A204.1 (cell line): ENCODE measurements at regions not wholly inside any gene's neighbourhood (a gene's known extent, or its start where the extent isn't known, plus 50 kb on each side); places are given as distances from the start of the nearest gene placed in this dataset.

Experiments
- FAIRE-seq: peaks from 2 replicates; lab custom pipeline; 2012; peaks lifted over from hg19 to GRCh38; lab: Jason Lieb, UNC

GRCh38 chr7:156448918-156449317 lies 191.7 kb upstream of the RNF32 start:
- FAIRE-seq: no peak

- no peak for FAIRE-seq
Measured at GRCh38 chr7:156446990-156447389, 193.6 kb upstream of the RNF32 start.

GRCh38 chr7:156445997-156446761 lies 194.4 kb upstream of the RNF32 start:
- FAIRE-seq: no peak

- FAIRE-seq: no peak
Measured at GRCh38 chr7:156442516-156442915, 198.1 kb upstream of the RNF32 start.

GRCh38 chr7:156440456-156440855 lies 200.1 kb upstream of the RNF32 start:
- no peak for FAIRE-seq

- FAIRE-seq: no peak
Measured at GRCh38 chr7:156438011-156438410, 202.6 kb upstream of the RNF32 start.

GRCh38 chr7:156437021-156437614 lies 203.5 kb upstream of the RNF32 start:
- FAIRE-seq: no peak

- FAIRE-seq: peak; percentile 96
Measured at GRCh38 chr7:156435486-156436231, 204.9 kb upstream of the RNF32 start.

GRCh38 chr7:156434706-156435105 lies 205.9 kb upstream of the RNF32 start:
- no peak for FAIRE-seq

- no peak for FAIRE-seq
Measured at GRCh38 chr7:156432018-156432417, 208.6 kb upstream of the RNF32 start.

- no peak for FAIRE-seq
Measured at GRCh38 chr7:156430109-156430508, 210.5 kb upstream of the RNF32 start.

- no peak for FAIRE-seq
Measured at GRCh38 chr7:156429514-156429913, 211.1 kb upstream of the RNF32 start.

GRCh38 chr7:156423876-156424275 lies 216.7 kb upstream of the RNF32 start:
- no peak for FAIRE-seq

- no peak for FAIRE-seq
Measured at GRCh38 chr7:156420496-156420895, 220.1 kb upstream of the RNF32 start.

- FAIRE-seq: no peak
Measured at GRCh38 chr7:156419782-156420181, 220.8 kb upstream of the RNF32 start.

GRCh38 chr7:156402255-156402654 lies 238.3 kb upstream of the RNF32 start:
- FAIRE-seq: no peak

- no peak for FAIRE-seq
Measured at GRCh38 chr7:156401617-156402016, 239.0 kb upstream of the RNF32 start.

- no peak for FAIRE-seq
Measured at GRCh38 chr7:156400046-156400445, 240.5 kb upstream of the RNF32 start.

- no peak for FAIRE-seq
Measured at GRCh38 chr7:156397249-156397648, 243.3 kb upstream of the RNF32 start.

- FAIRE-seq: no peak
Measured at GRCh38 chr7:156389116-156389692, 251.4 kb upstream of the RNF32 start.

GRCh38 chr7:156386097-156386496 lies 254.5 kb upstream of the RNF32 start:
- FAIRE-seq: no peak

GRCh38 chr7:156384706-156385105 lies 255.9 kb upstream of the RNF32 start:
- FAIRE-seq: no peak

- FAIRE-seq: no peak
Measured at GRCh38 chr7:156383526-156383925, 257.0 kb upstream of the RNF32 start.
